H9 (cell line): ENCODE measurements at regions not wholly inside any gene's neighbourhood (a gene's known extent, or its start where the extent isn't known, plus 50 kb on each side); places are given as distances from the start of the nearest gene placed in this dataset.

Source experiments
- DNase-seq: peaks from one replicate; pipeline ENCODE4 v3.0.0-alpha.2; 2017
- H2AFZ ChIP-seq: one replicate; pipeline ENCODE4 v1.6.1; 2013; ENCODE audit warnings: mild to moderate bottlenecking, low read length, control low read depth, moderate library complexity
- H2AK5ac ChIP-seq: 2 replicates; pipeline ENCODE4 v1.6.1; 2013; ENCODE audit warnings: low read length, control low read depth, mixed read lengths; ENCODE audit not compliant: insufficient read length
- H2BK120ac ChIP-seq: one replicate; pipeline ENCODE4 v1.6.1; 2013; ENCODE audit warnings: low read depth, mild to moderate bottlenecking, low read length, control low read depth, inconsistent platforms; ENCODE audit not compliant: poor library complexity, severe bottlenecking
- H2BK12ac ChIP-seq: 2 replicates; pipeline ENCODE4 v1.6.1; 2013; ENCODE audit warnings: low read length, control low read depth, mixed read lengths, low read depth; ENCODE audit not compliant: insufficient read length
- H2BK15ac ChIP-seq: 2 replicates; pipeline ENCODE4 v1.6.1; 2013; ENCODE audit warnings: low read depth, low read length, control low read depth
- H2BK20ac ChIP-seq: one replicate; pipeline ENCODE4 v1.6.1; 2013; ENCODE audit warnings: low read depth, mild to moderate bottlenecking, low read length, control low read depth, inconsistent platforms; ENCODE audit not compliant: poor library complexity, severe bottlenecking
- H2BK5ac ChIP-seq: 2 replicates; pipeline ENCODE4 v1.6.1; 2013; ENCODE audit warnings: low read length, control low read depth, mixed read lengths; ENCODE audit not compliant: insufficient read length
- H3K14ac ChIP-seq: 2 replicates; pipeline ENCODE4 v1.6.1; 2013; ENCODE audit warnings: low read length, control low read depth; ENCODE audit not compliant: insufficient read depth
- H3K18ac ChIP-seq: 2 replicates; pipeline ENCODE4 v1.6.1; 2013; ENCODE audit warnings: low read depth, mild to moderate bottlenecking, mixed read lengths, low read length, control low read depth; ENCODE audit not compliant: insufficient read length
- H3K23ac ChIP-seq: 2 replicates; pipeline ENCODE4 v1.6.1; 2013; ENCODE audit warnings: low read length, control low read depth, mixed read lengths, low read depth; ENCODE audit not compliant: insufficient read length
- H3K23me2 ChIP-seq: 2 replicates; pipeline ENCODE4 v1.6.1; 2013; ENCODE audit warnings: low read depth, mild to moderate bottlenecking, mixed read lengths, low read length, control low read depth; ENCODE audit not compliant: insufficient read length, poor library complexity, severe bottlenecking
- H3K27ac ChIP-seq: 2 replicates; pipeline ENCODE4 v1.5.1; 2013; ENCODE audit warnings: low read length, control low read depth, mixed read lengths, low read depth; ENCODE audit not compliant: insufficient read length
- H3K27me3 ChIP-seq: 2 replicates; pipeline ENCODE4 v1.6.1; 2013; ENCODE audit warnings: low read length, control low read depth, inconsistent platforms; ENCODE audit not compliant: insufficient read depth
- H3K4ac ChIP-seq: 2 replicates; pipeline ENCODE4 v1.6.1; 2013; ENCODE audit warnings: low read depth, mild to moderate bottlenecking, control low read depth, inconsistent platforms, low read length, moderate library complexity
- H3K4me1 ChIP-seq: 2 replicates; pipeline ENCODE4 v1.6.1; 2013; ENCODE audit warnings: low read length, control low read depth, inconsistent platforms; ENCODE audit not compliant: insufficient read depth
- H3K4me2 ChIP-seq: 2 replicates; pipeline ENCODE4 v1.6.1; 2013; ENCODE audit warnings: low read length, control low read depth, mixed read lengths; ENCODE audit not compliant: insufficient read length, insufficient read depth
- H3K56ac ChIP-seq: 2 replicates; pipeline ENCODE4 v1.6.1; 2013; ENCODE audit warnings: low read depth, mild to moderate bottlenecking, mixed read lengths, low read length, control low read depth; ENCODE audit not compliant: insufficient read length
- H3K79me1 ChIP-seq: 2 replicates; pipeline ENCODE4 v1.6.1; 2013; ENCODE audit warnings: low read depth, mild to moderate bottlenecking, moderate library complexity, low read length, control low read depth, inconsistent platforms; ENCODE audit not compliant: insufficient read depth, poor library complexity, severe bottlenecking
- H3K79me2 ChIP-seq: 2 replicates; pipeline ENCODE4 v1.6.1; 2013; ENCODE audit warnings: low read length, control low read depth, inconsistent platforms; ENCODE audit not compliant: insufficient read depth
- H3K9ac ChIP-seq: 2 replicates; pipeline ENCODE4 v1.6.1; 2013; ENCODE audit warnings: low read length, control low read depth, mixed read lengths; ENCODE audit not compliant: insufficient read length; ENCODE audit errors: extremely low read depth
- H3K9me3 ChIP-seq: one replicate; pipeline ENCODE4 v1.6.1; 2013; ENCODE audit warnings: low read depth, low read length, inconsistent platforms; ENCODE audit not compliant: control insufficient read depth
- H3T11ph ChIP-seq: one replicate; pipeline ENCODE4 v1.6.1; 2013; ENCODE audit warnings: mild to moderate bottlenecking, low read length, control low read depth, inconsistent platforms
- H4K20me1 ChIP-seq: one replicate; pipeline ENCODE4 v1.6.1; 2013; ENCODE audit not compliant: control insufficient read depth, insufficient read length, insufficient read depth
- H4K5ac ChIP-seq: 2 replicates; pipeline ENCODE4 v1.6.1; 2013; ENCODE audit warnings: low read depth, mild to moderate bottlenecking, mixed read lengths, low read length, control low read depth; ENCODE audit not compliant: insufficient read length
- H4K8ac ChIP-seq: replicated peaks from 2 replicates; pipeline ENCODE4 v1.6.1; 2013; ENCODE audit warnings: low read length, control low read depth, mixed read lengths, low read depth; ENCODE audit not compliant: insufficient read length
- H4K91ac ChIP-seq: 2 replicates; pipeline ENCODE4 v1.6.1; 2013; ENCODE audit warnings: low read depth, mild to moderate bottlenecking, moderate library complexity, mixed read lengths, low read length, control low read depth; ENCODE audit not compliant: insufficient read length
- H3K27ac Mint-ChIP-seq, 3 experiments: 2 replicates in 2 of 3; 3 replicates in 1 of 3; pipeline ENCODE4 v1.8.0; 2020 to 2021; ENCODE audit warnings: mixed read lengths in 3 of 3, mild to moderate bottlenecking in 1 of 3, moderate library complexity in 1 of 3
- H3K27me3 Mint-ChIP-seq: 2 replicates; pipeline ENCODE4 v1.8.0; 2021; ENCODE audit warnings: low read depth, mild to moderate bottlenecking, moderate library complexity, mixed read lengths
- H3K36me3 Mint-ChIP-seq, 3 experiments: 2 replicates in 2 of 3; 3 replicates in 1 of 3; pipeline ENCODE4 v1.8.0; 2020 to 2021; ENCODE audit warnings: low read depth in 3 of 3, mixed read lengths in 3 of 3; ENCODE audit not compliant: insufficient read depth in 1 of 3
- H3K4me1 Mint-ChIP-seq, 2 experiments: 2 replicates each; pipeline ENCODE4 v1.8.0; 2020; ENCODE audit warnings: mixed read lengths in 2 of 2
- H3K4me3 Mint-ChIP-seq, 2 experiments: 2 replicates in 1 of 2; 3 replicates in 1 of 2; pipeline ENCODE4 v1.8.0; 2020 to 2021; ENCODE audit warnings: mild to moderate bottlenecking in 2 of 2, mixed read lengths in 2 of 2, moderate library complexity in 1 of 2
- H3K9me3 Mint-ChIP-seq, 2 experiments: 2 replicates in 1 of 2; 3 replicates in 1 of 2; pipeline ENCODE4 v1.8.0; 2020; ENCODE audit warnings: mild to moderate bottlenecking in 2 of 2, mixed read lengths in 2 of 2, moderate library complexity in 1 of 2
- WGBS: extraction: QIAGEN DNeasy Blood & Tissue Kit; methylation state at CpG from one replicate; pipeline ENCODE4 v1.1.7; 2013; ENCODE audit warnings: missing lambda C conversion rate, low lambda C conversion rate, mixed read lengths; ENCODE audit not compliant: insufficient read length; ENCODE audit errors: extremely low coverage; 5-methylcytosine and 5-hydroxymethylcytosine counted together
- TF ChIP-seq, protein P1 (sequence below): fragments of 200-600 bp; sonication (generic); conservative IDR thresholded peaks from 3 replicates; pipeline ENCODE4 v1.8.0; 2021; ENCODE audit warnings: antibody characterized with exemption, mild to moderate bottlenecking

GRCh38 chr17:6326483-6326882, 108.4 kb downstream of the AIPL1 start:
- Mint-ChIP-seq H3K9me3 (no peaks in the 10 kb centered on the region; a peak in 1 of 5 replicates), H3K27me3 (peaks cover 12% of the 10 kb centered on the region), H3K4me1 (peaks cover 2 to 10% of the 10 kb centered on the region in 2 experiments; a peak in 3 of 4 replicates), H3K36me3 (no peaks in the 10 kb centered on the region), H3K4me3 (no peak overlapping the region), H3K27ac (0 out of 7 replicates have a peak overlapping the region, but pooled peaks of 1 of the 3 experiments have one; percentile 13)
- Histone ChIP-seq H2BK5ac (no peak overlapping the region), H2BK12ac (no peak overlapping the region), H3K79me2 (no peaks in the 10 kb centered on the region), H3K18ac (no peak overlapping the region), H3K23ac (no peak overlapping the region), H4K91ac (no peak overlapping the region), H2AFZ (no peak overlapping the region), H3K9me3 (no peaks in the 10 kb centered on the region), H4K20me1 (no peaks in the 10 kb centered on the region), H3K4ac (no peak overlapping the region), H3K27ac (no peak overlapping the region), H3T11ph (no peak overlapping the region), H2BK20ac (no peak overlapping the region), H3K14ac (no peak overlapping the region), H3K9ac (no peak overlapping the region), H3K79me1 (no peaks in the 10 kb centered on the region), H3K4me2 (no peak overlapping the region), H4K5ac (no peak overlapping the region), H3K23me2 (no peaks in the 10 kb centered on the region), H3K27me3 (no peaks in the 10 kb centered on the region), H2BK120ac (no peak overlapping the region), H3K56ac (no peak overlapping the region), H2BK15ac (no peak overlapping the region), H4K8ac (no peak overlapping the region), H2AK5ac (no peak overlapping the region), H3K4me1 (no peaks in the 10 kb centered on the region)
- TF ChIP-seq, protein P1, sequence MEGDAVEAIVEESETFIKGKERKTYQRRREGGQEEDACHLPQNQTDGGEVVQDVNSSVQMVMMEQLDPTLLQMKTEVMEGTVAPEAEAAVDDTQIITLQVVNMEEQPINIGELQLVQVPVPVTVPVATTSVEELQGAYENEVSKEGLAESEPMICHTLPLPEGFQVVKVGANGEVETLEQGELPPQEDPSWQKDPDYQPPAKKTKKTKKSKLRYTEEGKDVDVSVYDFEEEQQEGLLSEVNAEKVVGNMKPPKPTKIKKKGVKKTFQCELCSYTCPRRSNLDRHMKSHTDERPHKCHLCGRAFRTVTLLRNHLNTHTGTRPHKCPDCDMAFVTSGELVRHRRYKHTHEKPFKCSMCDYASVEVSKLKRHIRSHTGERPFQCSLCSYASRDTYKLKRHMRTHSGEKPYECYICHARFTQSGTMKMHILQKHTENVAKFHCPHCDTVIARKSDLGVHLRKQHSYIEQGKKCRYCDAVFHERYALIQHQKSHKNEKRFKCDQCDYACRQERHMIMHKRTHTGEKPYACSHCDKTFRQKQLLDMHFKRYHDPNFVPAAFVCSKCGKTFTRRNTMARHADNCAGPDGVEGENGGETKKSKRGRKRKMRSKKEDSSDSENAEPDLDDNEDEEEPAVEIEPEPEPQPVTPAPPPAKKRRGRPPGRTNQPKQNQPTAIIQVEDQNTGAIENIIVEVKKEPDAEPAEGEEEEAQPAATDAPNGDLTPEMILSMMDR = no peak
- no CpG with 5 or more reads among the region's 8 CpGs for WGBS
- no peak for DNase-seq
